H9 (cell line): ENCODE measurements at regions not wholly inside any gene's neighbourhood (a gene's known extent, or its start where the extent isn't known, plus 50 kb on each side); places are given as distances from the start of the nearest gene placed in this dataset.

Experiments used
- DNase-seq: peaks from one replicate; pipeline ENCODE4 v3.0.0-alpha.2; 2017
- H2AFZ ChIP-seq: one replicate; pipeline ENCODE4 v1.6.1; 2013; ENCODE audit warnings: mild to moderate bottlenecking, low read length, control low read depth, moderate library complexity
- H2AK5ac ChIP-seq: 2 replicates; pipeline ENCODE4 v1.6.1; 2013; ENCODE audit warnings: low read length, control low read depth, mixed read lengths; ENCODE audit not compliant: insufficient read length
- H2BK120ac ChIP-seq: one replicate; pipeline ENCODE4 v1.6.1; 2013; ENCODE audit warnings: low read depth, mild to moderate bottlenecking, low read length, control low read depth, inconsistent platforms; ENCODE audit not compliant: poor library complexity, severe bottlenecking
- H2BK12ac ChIP-seq: 2 replicates; pipeline ENCODE4 v1.6.1; 2013; ENCODE audit warnings: low read length, control low read depth, mixed read lengths, low read depth; ENCODE audit not compliant: insufficient read length
- H2BK15ac ChIP-seq: 2 replicates; pipeline ENCODE4 v1.6.1; 2013; ENCODE audit warnings: low read depth, low read length, control low read depth
- H2BK20ac ChIP-seq: one replicate; pipeline ENCODE4 v1.6.1; 2013; ENCODE audit warnings: low read depth, mild to moderate bottlenecking, low read length, control low read depth, inconsistent platforms; ENCODE audit not compliant: poor library complexity, severe bottlenecking
- H2BK5ac ChIP-seq: 2 replicates; pipeline ENCODE4 v1.6.1; 2013; ENCODE audit warnings: low read length, control low read depth, mixed read lengths; ENCODE audit not compliant: insufficient read length
- H3K14ac ChIP-seq: 2 replicates; pipeline ENCODE4 v1.6.1; 2013; ENCODE audit warnings: low read length, control low read depth; ENCODE audit not compliant: insufficient read depth
- H3K18ac ChIP-seq: 2 replicates; pipeline ENCODE4 v1.6.1; 2013; ENCODE audit warnings: low read depth, mild to moderate bottlenecking, mixed read lengths, low read length, control low read depth; ENCODE audit not compliant: insufficient read length
- H3K23ac ChIP-seq: 2 replicates; pipeline ENCODE4 v1.6.1; 2013; ENCODE audit warnings: low read length, control low read depth, mixed read lengths, low read depth; ENCODE audit not compliant: insufficient read length
- H3K23me2 ChIP-seq: 2 replicates; pipeline ENCODE4 v1.6.1; 2013; ENCODE audit warnings: low read depth, mild to moderate bottlenecking, mixed read lengths, low read length, control low read depth; ENCODE audit not compliant: insufficient read length, poor library complexity, severe bottlenecking
- H3K27ac ChIP-seq: 2 replicates; pipeline ENCODE4 v1.5.1; 2013; ENCODE audit warnings: low read length, control low read depth, mixed read lengths, low read depth; ENCODE audit not compliant: insufficient read length
- H3K27me3 ChIP-seq: 2 replicates; pipeline ENCODE4 v1.6.1; 2013; ENCODE audit warnings: low read length, control low read depth, inconsistent platforms; ENCODE audit not compliant: insufficient read depth
- H3K4ac ChIP-seq: 2 replicates; pipeline ENCODE4 v1.6.1; 2013; ENCODE audit warnings: low read depth, mild to moderate bottlenecking, control low read depth, inconsistent platforms, low read length, moderate library complexity
- H3K4me1 ChIP-seq: 2 replicates; pipeline ENCODE4 v1.6.1; 2013; ENCODE audit warnings: low read length, control low read depth, inconsistent platforms; ENCODE audit not compliant: insufficient read depth
- H3K4me2 ChIP-seq: 2 replicates; pipeline ENCODE4 v1.6.1; 2013; ENCODE audit warnings: low read length, control low read depth, mixed read lengths; ENCODE audit not compliant: insufficient read length, insufficient read depth
- H3K56ac ChIP-seq: 2 replicates; pipeline ENCODE4 v1.6.1; 2013; ENCODE audit warnings: low read depth, mild to moderate bottlenecking, mixed read lengths, low read length, control low read depth; ENCODE audit not compliant: insufficient read length
- H3K79me1 ChIP-seq: 2 replicates; pipeline ENCODE4 v1.6.1; 2013; ENCODE audit warnings: low read depth, mild to moderate bottlenecking, moderate library complexity, low read length, control low read depth, inconsistent platforms; ENCODE audit not compliant: insufficient read depth, poor library complexity, severe bottlenecking
- H3K79me2 ChIP-seq: 2 replicates; pipeline ENCODE4 v1.6.1; 2013; ENCODE audit warnings: low read length, control low read depth, inconsistent platforms; ENCODE audit not compliant: insufficient read depth
- H3K9ac ChIP-seq: 2 replicates; pipeline ENCODE4 v1.6.1; 2013; ENCODE audit warnings: low read length, control low read depth, mixed read lengths; ENCODE audit not compliant: insufficient read length; ENCODE audit errors: extremely low read depth
- H3K9me3 ChIP-seq: one replicate; pipeline ENCODE4 v1.6.1; 2013; ENCODE audit warnings: low read depth, low read length, inconsistent platforms; ENCODE audit not compliant: control insufficient read depth
- H3T11ph ChIP-seq: one replicate; pipeline ENCODE4 v1.6.1; 2013; ENCODE audit warnings: mild to moderate bottlenecking, low read length, control low read depth, inconsistent platforms
- H4K20me1 ChIP-seq: one replicate; pipeline ENCODE4 v1.6.1; 2013; ENCODE audit not compliant: control insufficient read depth, insufficient read length, insufficient read depth
- H4K5ac ChIP-seq: 2 replicates; pipeline ENCODE4 v1.6.1; 2013; ENCODE audit warnings: low read depth, mild to moderate bottlenecking, mixed read lengths, low read length, control low read depth; ENCODE audit not compliant: insufficient read length
- H4K8ac ChIP-seq: replicated peaks from 2 replicates; pipeline ENCODE4 v1.6.1; 2013; ENCODE audit warnings: low read length, control low read depth, mixed read lengths, low read depth; ENCODE audit not compliant: insufficient read length
- H4K91ac ChIP-seq: 2 replicates; pipeline ENCODE4 v1.6.1; 2013; ENCODE audit warnings: low read depth, mild to moderate bottlenecking, moderate library complexity, mixed read lengths, low read length, control low read depth; ENCODE audit not compliant: insufficient read length
- H3K27ac Mint-ChIP-seq, 3 experiments: 2 replicates in 2 of 3; 3 replicates in 1 of 3; pipeline ENCODE4 v1.8.0; 2020 to 2021; ENCODE audit warnings: mixed read lengths in 3 of 3, mild to moderate bottlenecking in 1 of 3, moderate library complexity in 1 of 3
- H3K27me3 Mint-ChIP-seq: 2 replicates; pipeline ENCODE4 v1.8.0; 2021; ENCODE audit warnings: low read depth, mild to moderate bottlenecking, moderate library complexity, mixed read lengths
- H3K36me3 Mint-ChIP-seq, 3 experiments: 2 replicates in 2 of 3; 3 replicates in 1 of 3; pipeline ENCODE4 v1.8.0; 2020 to 2021; ENCODE audit warnings: low read depth in 3 of 3, mixed read lengths in 3 of 3; ENCODE audit not compliant: insufficient read depth in 1 of 3
- H3K4me1 Mint-ChIP-seq, 2 experiments: 2 replicates each; pipeline ENCODE4 v1.8.0; 2020; ENCODE audit warnings: mixed read lengths in 2 of 2
- H3K4me3 Mint-ChIP-seq, 2 experiments: 2 replicates in 1 of 2; 3 replicates in 1 of 2; pipeline ENCODE4 v1.8.0; 2020 to 2021; ENCODE audit warnings: mild to moderate bottlenecking in 2 of 2, mixed read lengths in 2 of 2, moderate library complexity in 1 of 2
- H3K9me3 Mint-ChIP-seq, 2 experiments: 2 replicates in 1 of 2; 3 replicates in 1 of 2; pipeline ENCODE4 v1.8.0; 2020; ENCODE audit warnings: mild to moderate bottlenecking in 2 of 2, mixed read lengths in 2 of 2, moderate library complexity in 1 of 2
- WGBS: extraction: QIAGEN DNeasy Blood & Tissue Kit; methylation state at CpG from one replicate; pipeline ENCODE4 v1.1.7; 2013; ENCODE audit warnings: missing lambda C conversion rate, low lambda C conversion rate, mixed read lengths; ENCODE audit not compliant: insufficient read length; ENCODE audit errors: extremely low coverage; 5-methylcytosine and 5-hydroxymethylcytosine counted together
- TF ChIP-seq, protein P1 (sequence below): fragments of 200-600 bp; sonication (generic); conservative IDR thresholded peaks from 3 replicates; pipeline ENCODE4 v1.8.0; 2021; ENCODE audit warnings: antibody characterized with exemption, mild to moderate bottlenecking

DNA sequence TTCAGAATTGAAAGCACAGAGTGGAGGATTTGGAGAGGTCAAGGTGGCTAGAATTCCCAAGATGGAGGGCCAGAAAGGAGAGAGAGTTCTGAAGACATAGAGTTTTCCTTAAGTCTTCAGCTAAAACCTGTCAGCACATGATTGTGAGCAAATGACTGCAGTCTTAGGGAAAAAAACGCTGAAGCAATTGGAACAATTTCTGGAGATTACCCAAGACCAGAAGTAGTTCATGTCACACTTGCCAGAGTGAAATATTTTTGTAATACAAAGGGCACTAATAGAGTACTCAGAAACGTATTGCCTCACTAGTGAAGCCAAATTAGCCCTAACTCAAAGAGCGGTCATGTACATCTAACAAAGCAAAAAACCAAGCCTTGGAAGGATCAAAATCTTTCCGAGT lies 541.3 kb upstream of the MARCKS start:
- H2BK5ac ChIP-seq = no peak overlapping the region
- no peaks in the 10 kb centered on the region for H3K9me3 ChIP-seq
- H2BK120ac ChIP-seq = no peak overlapping the region
- Mint-ChIP-seq H3K9me3 (no peaks in the 10 kb centered on the region; a peak in 1 of 5 replicates), H3K36me3 (no peaks in the 10 kb centered on the region), H3K27me3 (no peaks in the 10 kb centered on the region), H3K4me3 (no peak overlapping the region), H3K4me1 (no peaks in the 10 kb centered on the region), H3K27ac (no peak overlapping the region; a peak in 1 of 7 replicates)
- H2BK12ac ChIP-seq = no peak overlapping the region
- H3K79me1 ChIP-seq = no peaks in the 10 kb centered on the region
- H3T11ph ChIP-seq = no peak overlapping the region
- no peak overlapping the region for H2AFZ ChIP-seq
- no peak overlapping the region for H3K23ac ChIP-seq
- no CpG with 5 or more reads among the region's 4 CpGs for WGBS
- no peaks in the 10 kb centered on the region for H3K27me3 ChIP-seq
- no peak overlapping the region for H4K5ac ChIP-seq
- no peak overlapping the region for H2BK20ac ChIP-seq
- no peaks in the 10 kb centered on the region for H3K23me2 ChIP-seq
- H3K27ac ChIP-seq = no peak overlapping the region
- no peak overlapping the region for H3K56ac ChIP-seq
- H3K9ac ChIP-seq = no peak overlapping the region
- no peaks in the 10 kb centered on the region for H3K4me1 ChIP-seq
- H3K18ac ChIP-seq = no peak overlapping the region
- no peaks in the 10 kb centered on the region for H3K79me2 ChIP-seq
- no peak overlapping the region for H2AK5ac ChIP-seq
- no peak for DNase-seq
- no peaks in the 10 kb centered on the region for H4K20me1 ChIP-seq
- no peak overlapping the region for H4K91ac ChIP-seq
- H3K4ac ChIP-seq = no peak overlapping the region
- H2BK15ac ChIP-seq = no peak overlapping the region
- no peak overlapping the region for H3K14ac ChIP-seq
- H3K4me2 ChIP-seq = no peak overlapping the region
- TF ChIP-seq, protein P1, sequence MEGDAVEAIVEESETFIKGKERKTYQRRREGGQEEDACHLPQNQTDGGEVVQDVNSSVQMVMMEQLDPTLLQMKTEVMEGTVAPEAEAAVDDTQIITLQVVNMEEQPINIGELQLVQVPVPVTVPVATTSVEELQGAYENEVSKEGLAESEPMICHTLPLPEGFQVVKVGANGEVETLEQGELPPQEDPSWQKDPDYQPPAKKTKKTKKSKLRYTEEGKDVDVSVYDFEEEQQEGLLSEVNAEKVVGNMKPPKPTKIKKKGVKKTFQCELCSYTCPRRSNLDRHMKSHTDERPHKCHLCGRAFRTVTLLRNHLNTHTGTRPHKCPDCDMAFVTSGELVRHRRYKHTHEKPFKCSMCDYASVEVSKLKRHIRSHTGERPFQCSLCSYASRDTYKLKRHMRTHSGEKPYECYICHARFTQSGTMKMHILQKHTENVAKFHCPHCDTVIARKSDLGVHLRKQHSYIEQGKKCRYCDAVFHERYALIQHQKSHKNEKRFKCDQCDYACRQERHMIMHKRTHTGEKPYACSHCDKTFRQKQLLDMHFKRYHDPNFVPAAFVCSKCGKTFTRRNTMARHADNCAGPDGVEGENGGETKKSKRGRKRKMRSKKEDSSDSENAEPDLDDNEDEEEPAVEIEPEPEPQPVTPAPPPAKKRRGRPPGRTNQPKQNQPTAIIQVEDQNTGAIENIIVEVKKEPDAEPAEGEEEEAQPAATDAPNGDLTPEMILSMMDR = no peak
- no peak overlapping the region for H4K8ac ChIP-seq
